GM23248 (cell line): ENCODE measurements at regions not wholly inside any gene's neighbourhood (a gene's known extent, or its start where the extent isn't known, plus 50 kb on each side); places are given as distances from the start of the nearest gene placed in this dataset.

ENCODE experiments used
- DNase-seq: peaks from one replicate; pipeline ENCODE4 v3.0.0-alpha.2; 2015
- H2AFZ ChIP-seq: fragments of 200-600 bp; sonication (generic); 2 replicates; pipeline ENCODE4 v1.6.1; 2016; ENCODE audit warnings: antibody characterized with exemption
- H3F3A ChIP-seq: fragments of 200-600 bp; sonication (generic); 2 replicates; pipeline ENCODE4 v1.6.1; 2016; ENCODE audit warnings: mild to moderate bottlenecking, antibody characterized with exemption, mixed run types; ENCODE audit not compliant: insufficient read depth
- H3K27ac ChIP-seq: fragments of 200-600 bp; sonication (generic); 2 replicates; pipeline ENCODE4 v1.5.1; 2016; ENCODE audit warnings: mild to moderate bottlenecking
- H3K27me3 ChIP-seq: fragments of 200-600 bp; sonication (generic); replicated peaks from 2 replicates; pipeline ENCODE4 v1.6.1; 2016; ENCODE audit warnings: mild to moderate bottlenecking; ENCODE audit not compliant: insufficient read depth
- H3K36me3 ChIP-seq: fragments of 200-600 bp; sonication (generic); 2 replicates; pipeline ENCODE4 v1.6.1; 2016; ENCODE audit warnings: low read depth, mild to moderate bottlenecking
- H3K4me1 ChIP-seq: fragments of 200-600 bp; sonication (generic); 2 replicates; pipeline ENCODE4 v1.6.1; 2016; ENCODE audit warnings: mild to moderate bottlenecking; ENCODE audit not compliant: insufficient read depth
- H3K4me2 ChIP-seq: fragments of 200-600 bp; sonication (generic); one replicate; pipeline ENCODE4 v1.6.1; 2016; ENCODE audit warnings: mild to moderate bottlenecking; ENCODE audit not compliant: unreplicated experiment
- H3K4me3 ChIP-seq: fragments of 200-600 bp; sonication (generic); 2 replicates; pipeline ENCODE4 v1.5.1; 2016; ENCODE audit warnings: mild to moderate bottlenecking
- H3K79me2 ChIP-seq: fragments of 200-600 bp; sonication (generic); 2 replicates; pipeline ENCODE4 v1.6.1; 2016; ENCODE audit warnings: mild to moderate bottlenecking; ENCODE audit not compliant: insufficient read depth
- H3K9ac ChIP-seq: fragments of 200-600 bp; sonication (generic); 2 replicates; pipeline ENCODE4 v1.6.1; 2016; ENCODE audit warnings: mild to moderate bottlenecking
- H3K9me2 ChIP-seq: fragments of 200-600 bp; sonication (generic); 2 replicates; pipeline ENCODE4 v1.6.1; 2016; ENCODE audit warnings: mixed run types, mild to moderate bottlenecking, moderate library complexity; ENCODE audit not compliant: insufficient read depth
- H3K9me3 ChIP-seq: fragments of 200-600 bp; sonication (generic); one replicate; pipeline ENCODE4 v1.6.1; 2017; ENCODE audit warnings: low read depth
- H4K20me1 ChIP-seq: fragments of 200-600 bp; sonication (generic); 2 replicates; pipeline ENCODE4 v1.6.0; 2016; ENCODE audit not compliant: insufficient read depth
- EZH2 ChIP-seq: fragments of 200-600 bp; sonication (generic); IDR thresholded peaks from 2 replicates; pipeline ENCODE4 v1.6.1; 2018; ENCODE audit warnings: antibody characterized with exemption, mild to moderate bottlenecking; ENCODE audit not compliant: insufficient read depth, poor library complexity, severe bottlenecking
- EZH2phosphoT487 ChIP-seq: fragments of 200-600 bp; sonication (generic); IDR thresholded peaks from 2 replicates; pipeline ENCODE4 v1.6.1; 2018; ENCODE audit warnings: antibody characterized with exemption, moderate library complexity, mild to moderate bottlenecking, low read depth; ENCODE audit not compliant: insufficient read depth
- WGBS, 2 experiments: methylation state at CpG; one replicate each; pipeline ENCODE4 v1.1.6; 2015 to 2017; ENCODE audit warnings: low lambda C conversion rate in 2 of 2, low coverage in 1 of 2; ENCODE audit errors: missing lambda C conversion rate in 2 of 2; 5-methylcytosine and 5-hydroxymethylcytosine counted together
- in situ Hi-C: fragments of 300-500 bp; cut with MboI; formaldehyde crosslinking; loops from 2 replicates; pipeline ENCODE4 v1.15.0; 2020

GRCh38 chr7:41418337-41418736 is 284.6 kb downstream of the INHBA start:
- TF ChIP-seq EZH2 (no peak), EZH2phosphoT487 (no peak)
- H3K27ac ChIP-seq = no peak overlapping the region
- WGBS, 2 experiments = 81 to 84% methylated on average over 3 of the region's 3 CpGs
- no peaks in the 10 kb centered on the region for H4K20me1 ChIP-seq
- no peak overlapping the region for H3K9ac ChIP-seq
- H3F3A ChIP-seq = peaks cover 7% of the 10 kb centered on the region; the same call in 1 of the 2 replicates
- H2AFZ ChIP-seq = no peak overlapping the region
- H3K4me1 ChIP-seq = peaks cover 6% of the 10 kb centered on the region; the same call in 1 of the 2 replicates
- DNase-seq = no peak
- H3K27me3 ChIP-seq = no peaks in the 10 kb centered on the region
- no peaks in the 10 kb centered on the region for H3K36me3 ChIP-seq
- peaks cover 2% of the 10 kb centered on the region for H3K9me3 ChIP-seq
- no peaks in the 10 kb centered on the region for H3K9me2 ChIP-seq
- in situ Hi-C loops = no loop called here
- H3K4me2 ChIP-seq = no peak overlapping the region
- H3K4me3 ChIP-seq = no peak overlapping the region
- H3K79me2 ChIP-seq = no peaks in the 10 kb centered on the region

GRCh38 chr7:41416208-41416595 is 286.7 kb downstream of the INHBA start:
- H3K4me1 ChIP-seq = peaks cover 6% of the 10 kb centered on the region; the same call in 1 of the 2 replicates
- H3K27ac ChIP-seq = no peak overlapping the region
- WGBS, 2 experiments = 57 to 58% methylated on average over 3 of the region's 3 CpGs
- H4K20me1 ChIP-seq = no peaks in the 10 kb centered on the region
- H3K4me3 ChIP-seq = no peak overlapping the region
- 0 out of 2 replicates have a peak, but pooled peaks cover 4% of the 10 kb centered on the region for H3K36me3 ChIP-seq
- in situ Hi-C loops = no loop called here
- no peak for TF ChIP-seq EZH2phosphoT487
- peaks cover 7% of the 10 kb centered on the region; the same call in 1 of the 2 replicates for H3F3A ChIP-seq
- peak overlapping the region; percentile 11 for H3K4me2 ChIP-seq
- H3K9ac ChIP-seq = no peak overlapping the region
- 0 out of 2 replicates have a peak overlapping the region, but pooled peaks have one; percentile 10 for H2AFZ ChIP-seq
- H3K79me2 ChIP-seq = no peaks in the 10 kb centered on the region
- peaks cover 2% of the 10 kb centered on the region for H3K9me3 ChIP-seq
- no peaks in the 10 kb centered on the region for H3K9me2 ChIP-seq
- H3K27me3 ChIP-seq = no peaks in the 10 kb centered on the region
- DNase-seq = peak; percentile 31

GRCh38 chr7:41415471-41416207 is 287.3 kb downstream of the INHBA start:
- TF ChIP-seq EZH2 (no peak), EZH2phosphoT487 (no peak)
- in situ Hi-C loops = no loop called here
- 78 to 79% methylated on average over 5 of the region's 5 CpGs for WGBS, 2 experiments

GRCh38 chr7:41415051-41415450 is 287.8 kb downstream of the INHBA start:
- no peaks in the 10 kb centered on the region for H3K79me2 ChIP-seq
- peaks cover 6% of the 10 kb centered on the region; the same call in 1 of the 2 replicates for H3K4me1 ChIP-seq
- H3F3A ChIP-seq = peaks cover 7% of the 10 kb centered on the region; the same call in 1 of the 2 replicates
- H3K9ac ChIP-seq = no peak overlapping the region
- 78 to 79% methylated on average over 4 of the region's 4 CpGs for WGBS, 2 experiments
- DNase-seq = no peak
- H3K9me3 ChIP-seq = peaks cover 2% of the 10 kb centered on the region
- H3K4me2 ChIP-seq = no peak overlapping the region
- no peaks in the 10 kb centered on the region for H4K20me1 ChIP-seq
- no peak overlapping the region for H3K4me3 ChIP-seq
- in situ Hi-C loops = no loop called here
- no peak overlapping the region for H2AFZ ChIP-seq
- H3K27me3 ChIP-seq = no peaks in the 10 kb centered on the region
- no peak for TF ChIP-seq EZH2phosphoT487
- H3K27ac ChIP-seq = no peak overlapping the region
- H3K9me2 ChIP-seq = no peaks in the 10 kb centered on the region
- 0 out of 2 replicates have a peak, but pooled peaks cover 4% of the 10 kb centered on the region for H3K36me3 ChIP-seq

More at GRCh38 chr7:41415471-41416207, 287.3 kb downstream of the INHBA start:
- DNase-seq = no peak
- Histone ChIP-seq H3K9ac (no peak overlapping the region), H3K36me3 (0 out of 2 replicates have a peak, but pooled peaks cover 4% of the 10 kb centered on the region), H3K27me3 (no peaks in the 10 kb centered on the region), H3K27ac (no peak overlapping the region), H3K9me3 (peaks cover 2% of the 10 kb centered on the region), H3K9me2 (no peaks in the 10 kb centered on the region), H2AFZ (0 out of 2 replicates have a peak overlapping the region, but pooled peaks have one; percentile 10), H3K4me3 (no peak overlapping the region), H3F3A (peaks cover 7% of the 10 kb centered on the region; the same call in 1 of the 2 replicates), H3K4me2 (peak overlapping the region; percentile 11), H4K20me1 (no peaks in the 10 kb centered on the region), H3K79me2 (no peaks in the 10 kb centered on the region), H3K4me1 (peaks cover 6% of the 10 kb centered on the region; the same call in 1 of the 2 replicates)
